ENCODE measurements at regions not wholly inside any gene's neighbourhood (a gene's known extent, or its start where the extent isn't known, plus 50 kb on each side); places are given as distances from the start of the nearest gene placed in this dataset.

DNA sequence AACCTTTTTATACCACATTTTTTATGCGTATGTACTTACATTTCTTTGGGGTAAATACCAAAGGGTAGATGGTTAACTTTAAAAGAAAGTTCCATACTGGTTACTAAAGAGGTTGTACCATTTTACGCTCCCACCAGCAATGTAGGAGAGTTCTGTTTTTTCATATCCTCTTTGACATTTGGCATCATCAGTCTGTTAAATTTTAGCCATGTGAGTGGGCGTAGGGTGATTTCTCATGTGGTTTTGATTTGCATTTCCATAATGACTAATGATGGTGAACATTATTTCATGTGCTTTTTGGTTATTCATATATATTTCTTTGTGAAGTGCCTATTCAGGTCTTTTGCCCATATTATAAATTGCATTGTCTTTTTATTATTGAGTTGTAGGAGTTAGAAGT is 194.2 kb downstream of the PRL start:
- Histone ChIP-seq H3K9ac (ENCODE audit: insufficient read depth in 1 of 2, low read length in 2 of 2) (no peak overlapping the region), H3K9me3 (ENCODE audit: control insufficient read depth in 4 of 4, insufficient read depth in 3 of 4, low read length in 3 of 4) (no peaks in the 10 kb centered on the region), H3K27me3 (ENCODE audit: control insufficient read depth in 3 of 3, insufficient read depth in 3 of 3, low read length in 2 of 3) (no peaks in the 10 kb centered on the region), H3K27ac (ENCODE audit: low read depth in 1 of 2, low read length in 1 of 2) (no peak overlapping the region), H3K36me3 (ENCODE audit: control insufficient read depth in 4 of 4, insufficient read depth in 4 of 4, low read length in 4 of 4) (no peaks in the 10 kb centered on the region), H3K4me1 (ENCODE audit: control insufficient read depth in 5 of 5, insufficient read depth in 5 of 5, low read length in 5 of 5) (peaks cover 0 to 20% (median 0%) of the 10 kb centered on the region in 5 donors), H3K4me3 (no peak overlapping the region)
- DNase-seq = no peak
- TF ChIP-seq, protein P1, sequence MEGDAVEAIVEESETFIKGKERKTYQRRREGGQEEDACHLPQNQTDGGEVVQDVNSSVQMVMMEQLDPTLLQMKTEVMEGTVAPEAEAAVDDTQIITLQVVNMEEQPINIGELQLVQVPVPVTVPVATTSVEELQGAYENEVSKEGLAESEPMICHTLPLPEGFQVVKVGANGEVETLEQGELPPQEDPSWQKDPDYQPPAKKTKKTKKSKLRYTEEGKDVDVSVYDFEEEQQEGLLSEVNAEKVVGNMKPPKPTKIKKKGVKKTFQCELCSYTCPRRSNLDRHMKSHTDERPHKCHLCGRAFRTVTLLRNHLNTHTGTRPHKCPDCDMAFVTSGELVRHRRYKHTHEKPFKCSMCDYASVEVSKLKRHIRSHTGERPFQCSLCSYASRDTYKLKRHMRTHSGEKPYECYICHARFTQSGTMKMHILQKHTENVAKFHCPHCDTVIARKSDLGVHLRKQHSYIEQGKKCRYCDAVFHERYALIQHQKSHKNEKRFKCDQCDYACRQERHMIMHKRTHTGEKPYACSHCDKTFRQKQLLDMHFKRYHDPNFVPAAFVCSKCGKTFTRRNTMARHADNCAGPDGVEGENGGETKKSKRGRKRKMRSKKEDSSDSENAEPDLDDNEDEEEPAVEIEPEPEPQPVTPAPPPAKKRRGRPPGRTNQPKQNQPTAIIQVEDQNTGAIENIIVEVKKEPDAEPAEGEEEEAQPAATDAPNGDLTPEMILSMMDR (IDR thresholded peaks at IDR 0.05; ENCODE audit: control extremely low read depth, extremely low read depth) = no peak
- ATAC-seq (ENCODE audit: insufficient read depth, low FRiP score) = no peak
- 89 to 94% methylated on average over 3 of the region's 3 CpGs for WGBS, 2 donors

DNA sequence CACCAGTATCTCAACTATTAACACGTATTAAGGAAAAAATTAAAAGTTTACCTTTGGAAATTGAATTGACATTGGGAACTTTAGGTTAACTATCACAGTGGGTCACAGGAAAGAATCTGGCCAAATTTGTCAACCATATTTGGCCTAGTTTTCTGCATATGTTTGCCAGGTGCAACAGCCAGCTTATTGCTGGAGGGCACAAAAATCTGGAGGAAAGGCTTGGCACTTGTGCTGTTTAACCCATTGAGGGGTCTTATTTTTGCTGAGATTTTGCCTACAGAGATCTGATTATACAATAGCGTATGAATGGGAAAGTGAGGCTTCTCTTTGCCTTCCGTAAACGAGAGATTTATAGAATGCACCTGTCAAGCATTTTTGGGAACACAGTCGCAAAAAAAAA is 190.4 kb downstream of the PRL start:
- Histone ChIP-seq H3K9me3 (ENCODE audit: control insufficient read depth in 4 of 4, insufficient read depth in 3 of 4, low read length in 3 of 4) (no peaks in the 10 kb centered on the region), H3K4me1 (ENCODE audit: control insufficient read depth in 5 of 5, insufficient read depth in 5 of 5, low read length in 5 of 5) (peaks cover 0 to 10% (median 0%) of the 10 kb centered on the region in 5 donors), H3K36me3 (ENCODE audit: control insufficient read depth in 4 of 4, insufficient read depth in 4 of 4, low read length in 4 of 4) (no peaks in the 10 kb centered on the region), H3K9ac (ENCODE audit: insufficient read depth in 1 of 2, low read length in 2 of 2) (no peak overlapping the region), H3K27me3 (ENCODE audit: control insufficient read depth in 3 of 3, insufficient read depth in 3 of 3, low read length in 2 of 3) (no peaks in the 10 kb centered on the region), H3K4me3 (no peak overlapping the region), H3K27ac (ENCODE audit: low read depth in 1 of 2, low read length in 1 of 2) (no peak overlapping the region)
- 96 to 97% methylated on average over 5 of the region's 5 CpGs for WGBS, 2 donors
- TF ChIP-seq, protein P1 (IDR thresholded peaks at IDR 0.05; ENCODE audit: control extremely low read depth, extremely low read depth) = no peak
- ATAC-seq (ENCODE audit: insufficient read depth, low FRiP score) (no peak), DNase-seq (no peak)

- ATAC-seq (ENCODE audit: insufficient read depth, low FRiP score) (no peak), DNase-seq (no peak)
- no peak overlapping the region for H3K9ac ChIP-seq (ENCODE audit: insufficient read depth in 1 of 2, low read length in 2 of 2)
- H3K36me3 ChIP-seq (ENCODE audit: control insufficient read depth in 4 of 4, insufficient read depth in 4 of 4, low read length in 4 of 4) = no peaks in the 10 kb centered on the region
- TF ChIP-seq, protein P1 (IDR thresholded peaks at IDR 0.05; ENCODE audit: control extremely low read depth, extremely low read depth) = no peak
- H3K27me3 ChIP-seq (ENCODE audit: control insufficient read depth in 3 of 3, insufficient read depth in 3 of 3, low read length in 2 of 3) = no peaks in the 10 kb centered on the region
- H3K27ac ChIP-seq (ENCODE audit: low read depth in 1 of 2, low read length in 1 of 2) = no peak overlapping the region
- 63 to 66% methylated on average over 3 of the region's 3 CpGs for WGBS, 2 donors
- no peaks in the 10 kb centered on the region for H3K9me3 ChIP-seq (ENCODE audit: control insufficient read depth in 4 of 4, insufficient read depth in 3 of 4, low read length in 3 of 4)
- peaks cover 0 to 10% (median 0%) of the 10 kb centered on the region in 5 donors for H3K4me1 ChIP-seq (ENCODE audit: control insufficient read depth in 5 of 5, insufficient read depth in 5 of 5, low read length in 5 of 5)
- H3K4me3 ChIP-seq = no peak overlapping the region
Observed at GRCh38 chr6:22106961-22107360, 189.9 kb downstream of the PRL start.

DNA sequence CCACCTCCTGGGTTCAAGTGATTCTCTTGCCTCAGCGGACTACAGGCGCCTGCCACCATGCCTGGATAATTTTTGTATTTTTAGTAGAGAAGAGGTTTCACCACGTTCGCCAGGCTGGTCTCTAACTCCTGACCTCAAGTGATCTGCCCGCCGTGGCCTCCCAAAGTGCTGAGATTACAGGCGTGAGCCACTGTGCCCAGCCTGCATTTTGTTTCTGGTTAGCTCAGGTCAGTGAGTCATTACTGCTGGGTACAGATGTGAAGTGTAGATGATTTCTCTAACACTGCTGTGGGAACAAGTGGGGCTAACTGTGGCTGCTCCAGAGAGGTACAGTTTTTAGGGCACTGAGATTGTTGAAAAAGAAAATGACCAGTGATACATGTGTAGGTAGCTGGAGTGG is 188.6 kb downstream of the PRL start:
- H3K9ac ChIP-seq (ENCODE audit: insufficient read depth in 1 of 2, low read length in 2 of 2) = no peak overlapping the region
- H3K27me3 ChIP-seq (ENCODE audit: control insufficient read depth in 3 of 3, insufficient read depth in 3 of 3, low read length in 2 of 3) = no peaks in the 10 kb centered on the region
- ATAC-seq (ENCODE audit: insufficient read depth, low FRiP score) = no peak
- TF ChIP-seq, protein P1 (IDR thresholded peaks at IDR 0.05; ENCODE audit: control extremely low read depth, extremely low read depth) = no peak
- no peaks in the 10 kb centered on the region for H3K36me3 ChIP-seq (ENCODE audit: control insufficient read depth in 4 of 4, insufficient read depth in 4 of 4, low read length in 4 of 4)
- H3K27ac ChIP-seq (ENCODE audit: low read depth in 1 of 2, low read length in 1 of 2) = peak overlapping the region in 1 of 2 donors; percentile 33
- peaks cover 0 to 18% (median 0%) of the 10 kb centered on the region in 5 donors for H3K4me1 ChIP-seq (ENCODE audit: control insufficient read depth in 5 of 5, insufficient read depth in 5 of 5, low read length in 5 of 5)
- H3K4me3 ChIP-seq = no peak overlapping the region
- no peak for DNase-seq
- WGBS, 2 donors = 81 to 86% methylated on average over 7 of the region's 7 CpGs
- H3K9me3 ChIP-seq (ENCODE audit: control insufficient read depth in 4 of 4, insufficient read depth in 3 of 4, low read length in 3 of 4) = no peaks in the 10 kb centered on the region

Measured in lung (tissue), 11 donors.